Stimulated activated memory B cell treated with anti-CD40 and anti-IgM and Interleukin-4, amounts not matched to agents 10 μg/mL and 1 μg/mL and 100 μg/mL, for 72 hours (primary cell): ENCODE measurements at regions not wholly inside any gene's neighbourhood (a gene's known extent, or its start where the extent isn't known, plus 50 kb on each side); places are given as distances from the start of the nearest gene placed in this dataset.
"Not testable (repeated sequence)": the region's sequence is repeated elsewhere in the genome, so short reads cannot be mapped to it uniquely, and the experiment has no call there.

Source experiments
- ATAC-seq: fragments of 150-1000 bp; cut with Tn5 transposase; 2 replicates; pipeline ENCODE4 v1.10.0; 2021
- H3K27ac Mint-ChIP-seq: one replicate; pipeline ENCODE4 v1.8.0; 2022; ENCODE audit warnings: mild to moderate bottlenecking, mixed read lengths
- H3K27me3 Mint-ChIP-seq: one replicate; pipeline ENCODE4 v1.8.0; 2022; ENCODE audit warnings: mixed read lengths
- H3K36me3 Mint-ChIP-seq: one replicate; pipeline ENCODE4 v1.8.0; 2022; ENCODE audit warnings: mixed read lengths
- H3K4me1 Mint-ChIP-seq: one replicate; pipeline ENCODE4 v1.8.0; 2022; ENCODE audit warnings: mixed read lengths
- H3K4me3 Mint-ChIP-seq: one replicate; pipeline ENCODE4 v1.8.0; 2022; ENCODE audit warnings: mild to moderate bottlenecking, moderate library complexity, mixed read lengths
- H3K9me3 Mint-ChIP-seq: one replicate; pipeline ENCODE4 v1.8.0; 2022; ENCODE audit warnings: mixed read lengths

- H3K4me3 Mint-ChIP-seq: no peak overlapping the region
- peaks cover 5% of the 10 kb centered on the region for H3K9me3 Mint-ChIP-seq
- no peak for ATAC-seq
- no peak overlapping the region for H3K27ac Mint-ChIP-seq
- H3K27me3 Mint-ChIP-seq: peaks cover 2% of the 10 kb centered on the region
- H3K36me3 Mint-ChIP-seq: no peaks in the 10 kb centered on the region
- H3K4me1 Mint-ChIP-seq: no peaks in the 10 kb centered on the region
Observed at GRCh38 chr2:204166961-204167360, 230.4 kb downstream of the ICOS start.

GRCh38 chr2:204167670-204168069 is 231.1 kb downstream of the ICOS start:
- not testable (repeated sequence) for H3K4me3 Mint-ChIP-seq, ATAC-seq, H3K9me3 Mint-ChIP-seq, H3K4me1 Mint-ChIP-seq, H3K36me3 Mint-ChIP-seq, H3K27me3 Mint-ChIP-seq, H3K27ac Mint-ChIP-seq

- ATAC-seq: no peak
- no peaks in the 10 kb centered on the region for H3K27me3 Mint-ChIP-seq
- no peaks in the 10 kb centered on the region for H3K9me3 Mint-ChIP-seq
- H3K4me1 Mint-ChIP-seq: no peaks in the 10 kb centered on the region
- no peaks in the 10 kb centered on the region for H3K36me3 Mint-ChIP-seq
- H3K27ac Mint-ChIP-seq: no peak overlapping the region
- no peak overlapping the region for H3K4me3 Mint-ChIP-seq
Observed at GRCh38 chr2:204170411-204170810, 233.8 kb downstream of the ICOS start.

DNA sequence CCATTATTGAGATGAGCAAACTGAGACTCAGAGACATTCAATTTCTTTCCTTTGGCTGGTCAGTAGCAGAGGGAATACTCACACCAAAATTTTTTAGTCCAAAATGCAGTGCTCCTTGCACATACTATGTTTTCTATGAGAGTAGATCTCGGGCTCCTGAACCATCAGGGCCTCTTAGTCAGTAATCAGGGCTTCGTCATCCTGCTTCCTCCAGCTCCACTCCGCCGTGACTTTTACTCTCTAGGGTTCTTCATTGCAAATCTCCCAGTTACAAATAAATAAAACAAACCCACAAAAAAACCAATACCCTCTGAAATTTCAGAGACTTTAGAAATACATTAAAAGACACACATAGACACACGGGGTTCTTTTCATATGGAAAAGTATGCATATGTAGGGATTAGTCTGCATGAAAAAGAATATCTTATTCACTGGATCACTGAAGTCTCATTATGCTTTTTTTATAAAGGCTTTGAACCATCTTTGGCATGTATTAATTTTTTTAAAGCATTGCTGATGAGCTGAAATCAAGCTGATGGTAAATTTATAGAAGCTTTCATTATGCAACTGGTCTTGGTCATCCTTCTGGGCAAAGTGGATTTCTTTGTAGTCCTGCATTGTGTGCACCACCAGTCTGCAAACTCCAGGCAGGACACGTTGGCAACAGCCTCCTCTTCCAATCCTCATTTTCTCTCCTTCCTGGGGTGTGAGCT is 235.0 kb downstream of the ICOS start:
- no peaks in the 10 kb centered on the region for H3K36me3 Mint-ChIP-seq
- no peaks in the 10 kb centered on the region for H3K27me3 Mint-ChIP-seq
- no peaks in the 10 kb centered on the region for H3K9me3 Mint-ChIP-seq
- H3K4me1 Mint-ChIP-seq: no peaks in the 10 kb centered on the region
- ATAC-seq: no peak
- H3K4me3 Mint-ChIP-seq: no peak overlapping the region
- H3K27ac Mint-ChIP-seq: no peak overlapping the region

DNA sequence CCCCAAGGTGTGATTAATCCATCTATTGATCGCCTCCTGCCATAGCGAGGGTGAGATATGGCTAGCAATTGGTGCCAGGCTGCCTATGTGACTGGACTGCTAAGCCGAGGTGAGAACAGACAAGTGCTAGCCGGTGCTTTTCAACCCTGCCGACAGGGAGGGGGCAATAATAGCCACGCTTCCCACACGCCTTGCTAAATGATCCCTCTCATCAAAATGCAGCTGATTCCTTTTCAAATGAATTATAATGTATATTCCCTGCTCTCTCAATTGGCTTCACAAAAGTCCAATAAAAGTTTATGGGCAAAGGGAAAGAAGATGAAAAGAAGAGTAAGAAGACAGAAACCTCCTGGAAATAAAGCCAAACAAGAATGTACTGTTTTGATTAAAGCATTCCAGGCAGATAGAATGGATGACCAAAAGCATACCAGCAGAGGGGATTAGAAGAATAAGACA is 235.6 kb downstream of the ICOS start:
- H3K4me1 Mint-ChIP-seq: no peaks in the 10 kb centered on the region
- no peak overlapping the region for H3K4me3 Mint-ChIP-seq
- no peak overlapping the region for H3K27ac Mint-ChIP-seq
- H3K27me3 Mint-ChIP-seq: no peaks in the 10 kb centered on the region
- peaks cover 2% of the 10 kb centered on the region for H3K9me3 Mint-ChIP-seq
- H3K36me3 Mint-ChIP-seq: no peaks in the 10 kb centered on the region
- no peak for ATAC-seq

DNA sequence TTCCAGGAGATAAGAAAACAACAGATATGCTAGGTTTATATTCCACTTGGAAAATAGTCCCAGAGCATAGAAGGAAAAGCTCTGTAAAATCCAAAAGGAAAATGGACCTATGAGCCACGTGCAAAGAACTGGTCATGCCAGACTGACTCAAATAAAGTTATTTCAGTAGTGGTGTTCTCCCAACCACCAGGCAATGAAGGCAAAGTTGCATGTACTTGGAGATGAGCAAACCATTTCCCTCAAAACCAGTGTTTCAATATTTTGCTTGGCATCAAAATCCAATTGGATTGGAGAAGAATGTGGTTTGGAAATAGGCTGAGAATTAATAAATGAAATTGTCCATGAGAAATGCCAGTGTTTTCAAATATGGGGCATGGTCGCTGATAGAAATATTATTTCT is 237.5 kb downstream of the ICOS start:
- Mint-ChIP-seq H3K27me3 (no peaks in the 10 kb centered on the region), H3K36me3 (no peaks in the 10 kb centered on the region), H3K9me3 (peaks cover 2% of the 10 kb centered on the region), H3K4me1 (no peaks in the 10 kb centered on the region), H3K27ac (no peak overlapping the region), H3K4me3 (no peak overlapping the region)
- ATAC-seq: no peak

DNA sequence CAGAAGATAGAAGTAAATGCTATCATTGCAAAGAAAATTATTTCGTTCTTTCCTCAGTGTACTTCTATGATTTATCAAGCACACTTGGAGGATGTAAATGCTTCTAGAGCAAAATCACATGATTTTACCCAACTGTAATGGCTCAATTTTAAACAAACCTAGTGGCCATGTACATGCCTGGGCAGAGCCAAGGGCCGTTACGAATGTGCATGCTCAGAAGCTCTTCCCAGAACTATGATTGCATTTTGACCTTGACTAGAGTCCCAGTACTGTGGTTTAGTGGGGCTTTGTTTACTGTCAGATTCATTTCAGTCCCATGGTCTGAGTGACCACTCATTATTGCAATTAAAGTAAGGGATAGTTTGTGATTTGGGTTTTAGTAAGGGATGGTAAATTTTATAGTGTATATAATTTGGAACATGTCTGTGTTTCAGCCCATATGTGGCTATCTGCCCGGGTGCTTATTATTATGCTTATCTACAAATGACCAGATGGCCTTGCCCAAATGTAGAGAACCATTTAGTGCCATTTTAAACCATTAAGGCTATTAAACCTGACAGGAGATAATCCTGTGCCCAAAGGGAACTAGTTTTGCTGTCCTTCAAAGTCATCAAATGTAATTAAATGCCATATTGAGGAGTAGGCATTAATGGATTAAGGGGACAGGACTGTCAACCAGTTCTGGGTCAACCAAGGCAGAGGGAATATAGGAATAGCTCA is 239.1 kb downstream of the ICOS start:
- Mint-ChIP-seq H3K9me3 (peaks cover 2% of the 10 kb centered on the region), H3K27me3 (no peaks in the 10 kb centered on the region), H3K36me3 (no peaks in the 10 kb centered on the region), H3K4me1 (no peaks in the 10 kb centered on the region), H3K27ac (no peak overlapping the region), H3K4me3 (no peak overlapping the region)
- no peak for ATAC-seq

GRCh38 chr2:204176306-204176705 is 239.7 kb downstream of the ICOS start:
- ATAC-seq: no peak
- Mint-ChIP-seq H3K27ac (no peak overlapping the region), H3K9me3 (peaks cover 2% of the 10 kb centered on the region), H3K4me1 (no peaks in the 10 kb centered on the region), H3K36me3 (no peaks in the 10 kb centered on the region), H3K27me3 (no peaks in the 10 kb centered on the region), H3K4me3 (no peak overlapping the region)

DNA sequence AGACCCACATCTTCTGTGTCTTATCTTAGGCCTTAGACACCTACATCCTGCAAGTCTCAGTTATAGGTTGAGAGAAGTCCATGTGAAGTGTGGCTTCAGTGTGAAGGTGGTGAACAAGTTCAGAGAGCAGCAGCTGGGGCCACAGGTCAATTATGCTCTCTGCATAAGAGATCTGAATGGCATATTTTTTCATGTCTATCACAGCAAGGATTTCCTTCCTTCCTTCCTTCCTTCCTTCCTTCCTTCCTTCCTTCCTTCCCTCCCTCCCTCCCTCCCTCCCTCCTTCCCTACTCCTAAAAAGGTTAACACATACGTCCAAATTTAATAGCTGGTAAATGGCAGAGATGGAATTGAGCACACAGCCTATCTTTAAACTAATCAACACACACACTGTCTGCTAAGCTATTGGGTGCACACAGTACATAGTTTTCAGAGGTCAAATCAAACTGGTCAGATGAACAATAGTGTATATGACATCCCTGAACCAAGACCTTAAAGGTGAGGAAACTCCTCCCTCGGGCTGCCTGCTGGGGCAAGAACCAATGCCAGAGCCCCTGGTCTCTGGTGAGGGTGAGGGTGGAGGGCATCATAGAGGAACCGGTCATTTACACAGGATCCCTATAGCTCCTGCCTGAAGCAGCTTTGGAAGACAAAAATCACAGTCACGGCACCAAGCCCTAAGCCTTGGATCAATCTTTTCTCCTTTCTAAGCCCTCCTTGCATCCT is 240.9 kb downstream of the ICOS start:
- ATAC-seq: peak; percentile 9
- no peaks in the 10 kb centered on the region for H3K27me3 Mint-ChIP-seq

DNA sequence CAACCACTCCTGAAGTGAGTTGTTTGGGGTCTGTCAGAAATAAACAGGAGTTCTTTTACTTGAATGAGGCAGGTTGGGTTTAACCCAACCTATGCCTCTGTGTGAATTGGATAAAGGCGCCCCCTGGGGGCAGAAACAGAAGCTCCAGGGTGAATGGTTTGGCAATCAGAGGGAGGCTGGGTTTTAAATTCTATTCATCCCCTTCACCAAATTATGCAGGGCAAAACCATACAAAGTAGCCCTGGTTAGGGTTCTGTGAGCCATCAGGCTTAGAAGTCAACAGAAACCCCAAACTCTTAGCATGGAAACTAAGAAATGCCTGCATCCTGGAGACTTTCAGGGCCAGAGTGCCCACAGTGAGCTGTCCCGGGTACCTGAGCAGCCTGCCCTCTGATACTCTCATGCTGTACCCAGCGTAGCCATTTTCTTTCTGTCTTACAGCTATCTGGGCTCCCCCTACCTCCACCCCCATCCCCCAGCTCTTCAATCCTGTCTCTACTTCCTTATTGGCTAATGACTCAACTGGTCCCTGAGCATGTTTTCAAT is 241.5 kb downstream of the ICOS start:
- Mint-ChIP-seq H3K36me3 (no peaks in the 10 kb centered on the region), H3K27ac (no peak overlapping the region), H3K27me3 (no peaks in the 10 kb centered on the region), H3K4me1 (no peaks in the 10 kb centered on the region), H3K4me3 (no peak overlapping the region), H3K9me3 (peaks cover 2% of the 10 kb centered on the region)
- ATAC-seq: no peak

More for the DNA sequence above, 240.9 kb downstream of the ICOS start:
- no peaks in the 10 kb centered on the region for H3K4me1 Mint-ChIP-seq
- no peak overlapping the region for H3K27ac Mint-ChIP-seq
- H3K36me3 Mint-ChIP-seq: no peaks in the 10 kb centered on the region
- peaks cover 2% of the 10 kb centered on the region for H3K9me3 Mint-ChIP-seq
- no peak overlapping the region for H3K4me3 Mint-ChIP-seq

DNA sequence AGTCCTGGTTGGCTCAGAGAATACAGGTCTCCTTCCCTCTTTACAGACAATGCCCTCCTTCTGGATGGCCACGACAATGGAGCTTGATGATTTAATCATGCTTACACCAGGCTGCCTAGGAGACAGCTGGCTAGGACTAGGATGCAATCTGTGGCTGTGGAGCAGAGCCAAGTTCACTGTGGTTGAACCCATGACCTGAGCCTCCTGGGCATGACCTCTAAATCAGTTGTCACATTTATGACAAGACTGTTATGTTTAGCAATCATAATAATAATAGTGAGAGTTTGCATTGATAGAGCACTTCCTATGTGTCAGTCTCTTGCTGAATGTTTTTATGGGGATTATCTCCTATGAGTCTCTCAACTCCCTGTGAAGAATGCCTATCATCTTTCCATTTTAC is 244.1 kb downstream of the ICOS start:
- H3K36me3 Mint-ChIP-seq: no peaks in the 10 kb centered on the region
- no peak for ATAC-seq
- peaks cover 2% of the 10 kb centered on the region for H3K9me3 Mint-ChIP-seq

GRCh38 chr2:204183608-204184007 is 247.0 kb downstream of the ICOS start:
- Mint-ChIP-seq H3K36me3 (no peaks in the 10 kb centered on the region), H3K4me3 (no peak overlapping the region), H3K27me3 (peaks cover 7% of the 10 kb centered on the region), H3K4me1 (no peaks in the 10 kb centered on the region), H3K27ac (no peak overlapping the region), H3K9me3 (no peaks in the 10 kb centered on the region)
- no peak for ATAC-seq

More for the DNA sequence above, 244.1 kb downstream of the ICOS start:
- H3K27ac Mint-ChIP-seq: no peak overlapping the region
- no peak overlapping the region for H3K4me3 Mint-ChIP-seq
- no peaks in the 10 kb centered on the region for H3K4me1 Mint-ChIP-seq
- H3K27me3 Mint-ChIP-seq: no peaks in the 10 kb centered on the region

DNA sequence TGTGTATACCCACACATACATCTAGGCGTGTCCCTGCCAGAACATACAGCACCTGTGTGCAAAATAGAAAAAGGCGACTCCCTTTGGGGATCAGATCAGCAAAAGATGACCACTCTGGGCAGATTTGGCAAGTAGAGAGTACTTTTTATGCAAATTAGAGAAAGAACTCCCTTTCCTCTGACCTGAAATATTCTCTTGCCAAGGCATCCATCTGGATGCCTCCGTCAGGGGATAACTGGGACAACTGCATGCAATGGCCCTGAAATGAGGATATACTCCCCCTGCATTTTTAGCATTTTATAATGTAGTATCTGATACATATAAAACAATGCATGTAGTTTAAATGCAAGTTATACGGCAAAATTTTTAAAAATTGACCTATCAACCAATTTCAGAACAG is 247.7 kb downstream of the ICOS start:
- no peak overlapping the region for H3K27ac Mint-ChIP-seq
- no peak overlapping the region for H3K4me3 Mint-ChIP-seq
- peaks cover 13% of the 10 kb centered on the region for H3K27me3 Mint-ChIP-seq
- H3K9me3 Mint-ChIP-seq: peaks cover 2% of the 10 kb centered on the region
- H3K4me1 Mint-ChIP-seq: no peaks in the 10 kb centered on the region
- ATAC-seq: no peak
- no peaks in the 10 kb centered on the region for H3K36me3 Mint-ChIP-seq

GRCh38 chr2:204187229-204188083 is 250.9 kb downstream of the ICOS start:
- no peak for ATAC-seq
- peaks cover 15% of the 10 kb centered on the region for H3K27me3 Mint-ChIP-seq
- no peaks in the 10 kb centered on the region for H3K36me3 Mint-ChIP-seq
- H3K27ac Mint-ChIP-seq: no peak overlapping the region
- H3K4me3 Mint-ChIP-seq: no peak overlapping the region
- peaks cover 2% of the 10 kb centered on the region for H3K9me3 Mint-ChIP-seq
- no peaks in the 10 kb centered on the region for H3K4me1 Mint-ChIP-seq

- H3K27me3 Mint-ChIP-seq: peaks cover 15% of the 10 kb centered on the region
Observed at GRCh38 chr2:204191574-204191973, 255.0 kb downstream of the ICOS start.

More at GRCh38 chr2:204191574-204191973, 255.0 kb downstream of the ICOS start:
- H3K4me3 Mint-ChIP-seq: no peak overlapping the region
- H3K4me1 Mint-ChIP-seq: no peaks in the 10 kb centered on the region
- H3K9me3 Mint-ChIP-seq: peaks cover 2% of the 10 kb centered on the region
- H3K36me3 Mint-ChIP-seq: no peaks in the 10 kb centered on the region
- ATAC-seq: no peak
- no peak overlapping the region for H3K27ac Mint-ChIP-seq
